ENCODE measurements at regions not wholly inside any gene's neighbourhood (a gene's known extent, or its start where the extent isn't known, plus 50 kb on each side); places are given as distances from the start of the nearest gene placed in this dataset.

DNA sequence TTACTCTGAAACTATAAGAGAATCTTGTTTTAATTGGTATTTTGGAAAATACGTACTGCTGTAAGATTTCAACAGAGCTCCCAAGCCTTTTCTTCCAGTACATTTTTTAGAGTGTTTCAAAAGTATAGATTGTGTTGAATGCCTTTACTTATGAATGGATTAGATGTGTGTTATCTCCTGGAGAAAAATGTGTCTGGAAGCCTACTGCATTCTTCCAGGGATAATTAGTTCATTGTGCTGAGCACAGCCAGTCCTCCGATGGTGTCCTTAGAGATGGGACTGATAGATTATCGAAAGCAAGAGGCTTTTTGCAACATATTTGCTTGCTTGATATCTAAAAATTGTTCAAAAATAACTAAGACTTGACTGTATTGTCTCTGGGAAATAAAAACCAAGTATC, 114.2 kb downstream of the PLEKHG1 start:
- ChIA-PET POLR2A (interaction anchor here (0.6 kb wide), 1 partner anchor 11 kb away, joined by 3 read pairs; no protein-coding TSS in a partner anchor), CTCF (no interaction called here)
- no peaks in the 10 kb centered on the region for H3K36me3 Mint-ChIP-seq
- no peak overlapping the region for H3K4me3 Mint-ChIP-seq
- no peak for TF ChIP-seq ZNF138 (CRISPR knock-in tag; conservative IDR thresholded peaks at IDR 0.05)
- TF ChIP-seq ETV6 (CRISPR knock-in tag; IDR thresholded peaks at IDR 0.05) = no peak
- no peak for TF ChIP-seq JAZF1 (CRISPR knock-in tag; IDR thresholded peaks at IDR 0.05)
- TF ChIP-seq, protein P1, sequence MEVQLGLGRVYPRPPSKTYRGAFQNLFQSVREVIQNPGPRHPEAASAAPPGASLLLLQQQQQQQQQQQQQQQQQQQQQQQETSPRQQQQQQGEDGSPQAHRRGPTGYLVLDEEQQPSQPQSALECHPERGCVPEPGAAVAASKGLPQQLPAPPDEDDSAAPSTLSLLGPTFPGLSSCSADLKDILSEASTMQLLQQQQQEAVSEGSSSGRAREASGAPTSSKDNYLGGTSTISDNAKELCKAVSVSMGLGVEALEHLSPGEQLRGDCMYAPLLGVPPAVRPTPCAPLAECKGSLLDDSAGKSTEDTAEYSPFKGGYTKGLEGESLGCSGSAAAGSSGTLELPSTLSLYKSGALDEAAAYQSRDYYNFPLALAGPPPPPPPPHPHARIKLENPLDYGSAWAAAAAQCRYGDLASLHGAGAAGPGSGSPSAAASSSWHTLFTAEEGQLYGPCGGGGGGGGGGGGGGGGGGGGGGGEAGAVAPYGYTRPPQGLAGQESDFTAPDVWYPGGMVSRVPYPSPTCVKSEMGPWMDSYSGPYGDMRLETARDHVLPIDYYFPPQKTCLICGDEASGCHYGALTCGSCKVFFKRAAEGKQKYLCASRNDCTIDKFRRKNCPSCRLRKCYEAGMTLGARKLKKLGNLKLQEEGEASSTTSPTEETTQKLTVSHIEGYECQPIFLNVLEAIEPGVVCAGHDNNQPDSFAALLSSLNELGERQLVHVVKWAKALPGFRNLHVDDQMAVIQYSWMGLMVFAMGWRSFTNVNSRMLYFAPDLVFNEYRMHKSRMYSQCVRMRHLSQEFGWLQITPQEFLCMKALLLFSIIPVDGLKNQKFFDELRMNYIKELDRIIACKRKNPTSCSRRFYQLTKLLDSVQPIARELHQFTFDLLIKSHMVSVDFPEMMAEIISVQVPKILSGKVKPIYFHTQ (CRISPR knock-in tag; IDR thresholded peaks at IDR 0.05) = no peak
- no peak overlapping the region for H3K27ac Mint-ChIP-seq
- H3K27me3 Mint-ChIP-seq (ENCODE audit: low read depth) = no peaks in the 10 kb centered on the region
- ATAC-seq (no peak), DNase-seq (ENCODE audit: low spot score) (no peak)
- no peaks in the 10 kb centered on the region for H3K9me3 Mint-ChIP-seq
- H3K4me1 Mint-ChIP-seq = peaks cover 14% of the 10 kb centered on the region

- ChIA-PET POLR2A (no interaction called here), CTCF (no interaction called here)
- no peak for TF ChIP-seq ZNF396 (CRISPR knock-in tag; IDR thresholded peaks at IDR 0.05; ENCODE audit: borderline replicate concordance)
- no peak for TF ChIP-seq GTF2I (CRISPR knock-in tag; conservative IDR thresholded peaks at IDR 0.05)
- TF ChIP-seq NFATC4 (CRISPR knock-in tag; IDR thresholded peaks at IDR 0.05) = no peak
- TF ChIP-seq, protein P2, sequence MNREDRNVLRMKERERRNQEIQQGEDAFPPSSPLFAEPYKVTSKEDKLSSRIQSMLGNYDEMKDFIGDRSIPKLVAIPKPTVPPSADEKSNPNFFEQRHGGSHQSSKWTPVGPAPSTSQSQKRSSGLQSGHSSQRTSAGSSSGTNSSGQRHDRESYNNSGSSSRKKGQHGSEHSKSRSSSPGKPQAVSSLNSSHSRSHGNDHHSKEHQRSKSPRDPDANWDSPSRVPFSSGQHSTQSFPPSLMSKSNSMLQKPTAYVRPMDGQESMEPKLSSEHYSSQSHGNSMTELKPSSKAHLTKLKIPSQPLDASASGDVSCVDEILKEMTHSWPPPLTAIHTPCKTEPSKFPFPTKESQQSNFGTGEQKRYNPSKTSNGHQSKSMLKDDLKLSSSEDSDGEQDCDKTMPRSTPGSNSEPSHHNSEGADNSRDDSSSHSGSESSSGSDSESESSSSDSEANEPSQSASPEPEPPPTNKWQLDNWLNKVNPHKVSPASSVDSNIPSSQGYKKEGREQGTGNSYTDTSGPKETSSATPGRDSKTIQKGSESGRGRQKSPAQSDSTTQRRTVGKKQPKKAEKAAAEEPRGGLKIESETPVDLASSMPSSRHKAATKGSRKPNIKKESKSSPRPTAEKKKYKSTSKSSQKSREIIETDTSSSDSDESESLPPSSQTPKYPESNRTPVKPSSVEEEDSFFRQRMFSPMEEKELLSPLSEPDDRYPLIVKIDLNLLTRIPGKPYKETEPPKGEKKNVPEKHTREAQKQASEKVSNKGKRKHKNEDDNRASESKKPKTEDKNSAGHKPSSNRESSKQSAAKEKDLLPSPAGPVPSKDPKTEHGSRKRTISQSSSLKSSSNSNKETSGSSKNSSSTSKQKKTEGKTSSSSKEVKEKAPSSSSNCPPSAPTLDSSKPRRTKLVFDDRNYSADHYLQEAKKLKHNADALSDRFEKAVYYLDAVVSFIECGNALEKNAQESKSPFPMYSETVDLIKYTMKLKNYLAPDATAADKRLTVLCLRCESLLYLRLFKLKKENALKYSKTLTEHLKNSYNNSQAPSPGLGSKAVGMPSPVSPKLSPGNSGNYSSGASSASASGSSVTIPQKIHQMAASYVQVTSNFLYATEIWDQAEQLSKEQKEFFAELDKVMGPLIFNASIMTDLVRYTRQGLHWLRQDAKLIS (CRISPR knock-in tag; IDR thresholded peaks at IDR 0.05; ENCODE audit: borderline replicate concordance) = no peak
- TF ChIP-seq SOX15 (CRISPR knock-in tag; IDR thresholded peaks at IDR 0.05) = no peak
- no peak for TF ChIP-seq SMAD3 (CRISPR knock-in tag; IDR thresholded peaks at IDR 0.05; ENCODE audit: borderline replicate concordance)
- TF ChIP-seq, protein P3, sequence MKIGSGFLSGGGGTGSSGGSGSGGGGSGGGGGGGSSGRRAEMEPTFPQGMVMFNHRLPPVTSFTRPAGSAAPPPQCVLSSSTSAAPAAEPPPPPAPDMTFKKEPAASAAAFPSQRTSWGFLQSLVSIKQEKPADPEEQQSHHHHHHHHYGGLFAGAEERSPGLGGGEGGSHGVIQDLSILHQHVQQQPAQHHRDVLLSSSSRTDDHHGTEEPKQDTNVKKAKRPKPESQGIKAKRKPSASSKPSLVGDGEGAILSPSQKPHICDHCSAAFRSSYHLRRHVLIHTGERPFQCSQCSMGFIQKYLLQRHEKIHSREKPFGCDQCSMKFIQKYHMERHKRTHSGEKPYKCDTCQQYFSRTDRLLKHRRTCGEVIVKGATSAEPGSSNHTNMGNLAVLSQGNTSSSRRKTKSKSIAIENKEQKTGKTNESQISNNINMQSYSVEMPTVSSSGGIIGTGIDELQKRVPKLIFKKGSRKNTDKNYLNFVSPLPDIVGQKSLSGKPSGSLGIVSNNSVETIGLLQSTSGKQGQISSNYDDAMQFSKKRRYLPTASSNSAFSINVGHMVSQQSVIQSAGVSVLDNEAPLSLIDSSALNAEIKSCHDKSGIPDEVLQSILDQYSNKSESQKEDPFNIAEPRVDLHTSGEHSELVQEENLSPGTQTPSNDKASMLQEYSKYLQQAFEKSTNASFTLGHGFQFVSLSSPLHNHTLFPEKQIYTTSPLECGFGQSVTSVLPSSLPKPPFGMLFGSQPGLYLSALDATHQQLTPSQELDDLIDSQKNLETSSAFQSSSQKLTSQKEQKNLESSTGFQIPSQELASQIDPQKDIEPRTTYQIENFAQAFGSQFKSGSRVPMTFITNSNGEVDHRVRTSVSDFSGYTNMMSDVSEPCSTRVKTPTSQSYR (CRISPR knock-in tag; IDR thresholded peaks at IDR 0.05) = no peak
- TF ChIP-seq, protein P4, sequence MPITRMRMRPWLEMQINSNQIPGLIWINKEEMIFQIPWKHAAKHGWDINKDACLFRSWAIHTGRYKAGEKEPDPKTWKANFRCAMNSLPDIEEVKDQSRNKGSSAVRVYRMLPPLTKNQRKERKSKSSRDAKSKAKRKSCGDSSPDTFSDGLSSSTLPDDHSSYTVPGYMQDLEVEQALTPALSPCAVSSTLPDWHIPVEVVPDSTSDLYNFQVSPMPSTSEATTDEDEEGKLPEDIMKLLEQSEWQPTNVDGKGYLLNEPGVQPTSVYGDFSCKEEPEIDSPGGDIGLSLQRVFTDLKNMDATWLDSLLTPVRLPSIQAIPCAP (CRISPR knock-in tag; IDR thresholded peaks at IDR 0.05) = no peak
- no peak for TF ChIP-seq ZBTB21 (CRISPR knock-in tag; IDR thresholded peaks at IDR 0.05; ENCODE audit: borderline replicate concordance)
- TF ChIP-seq, protein P5, sequence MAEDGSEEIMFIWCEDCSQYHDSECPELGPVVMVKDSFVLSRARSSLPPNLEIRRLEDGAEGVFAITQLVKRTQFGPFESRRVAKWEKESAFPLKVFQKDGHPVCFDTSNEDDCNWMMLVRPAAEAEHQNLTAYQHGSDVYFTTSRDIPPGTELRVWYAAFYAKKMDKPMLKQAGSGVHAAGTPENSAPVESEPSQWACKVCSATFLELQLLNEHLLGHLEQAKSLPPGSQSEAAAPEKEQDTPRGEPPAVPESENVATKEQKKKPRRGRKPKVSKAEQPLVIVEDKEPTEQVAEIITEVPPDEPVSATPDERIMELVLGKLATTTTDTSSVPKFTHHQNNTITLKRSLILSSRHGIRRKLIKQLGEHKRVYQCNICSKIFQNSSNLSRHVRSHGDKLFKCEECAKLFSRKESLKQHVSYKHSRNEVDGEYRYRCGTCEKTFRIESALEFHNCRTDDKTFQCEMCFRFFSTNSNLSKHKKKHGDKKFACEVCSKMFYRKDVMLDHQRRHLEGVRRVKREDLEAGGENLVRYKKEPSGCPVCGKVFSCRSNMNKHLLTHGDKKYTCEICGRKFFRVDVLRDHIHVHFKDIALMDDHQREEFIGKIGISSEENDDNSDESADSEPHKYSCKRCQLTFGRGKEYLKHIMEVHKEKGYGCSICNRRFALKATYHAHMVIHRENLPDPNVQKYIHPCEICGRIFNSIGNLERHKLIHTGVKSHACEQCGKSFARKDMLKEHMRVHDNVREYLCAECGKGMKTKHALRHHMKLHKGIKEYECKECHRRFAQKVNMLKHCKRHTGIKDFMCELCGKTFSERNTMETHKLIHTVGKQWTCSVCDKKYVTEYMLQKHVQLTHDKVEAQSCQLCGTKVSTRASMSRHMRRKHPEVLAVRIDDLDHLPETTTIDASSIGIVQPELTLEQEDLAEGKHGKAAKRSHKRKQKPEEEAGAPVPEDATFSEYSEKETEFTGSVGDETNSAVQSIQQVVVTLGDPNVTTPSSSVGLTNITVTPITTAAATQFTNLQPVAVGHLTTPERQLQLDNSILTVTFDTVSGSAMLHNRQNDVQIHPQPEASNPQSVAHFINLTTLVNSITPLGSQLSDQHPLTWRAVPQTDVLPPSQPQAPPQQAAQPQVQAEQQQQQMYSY (CRISPR knock-in tag; IDR thresholded peaks at IDR 0.05) = no peak
- TF ChIP-seq, protein P1 (CRISPR knock-in tag; IDR thresholded peaks at IDR 0.05) = no peak
- TF ChIP-seq ELF4 (CRISPR knock-in tag; IDR thresholded peaks at IDR 0.05; ENCODE audit: low read depth) = no peak
- TF ChIP-seq, protein P6, sequence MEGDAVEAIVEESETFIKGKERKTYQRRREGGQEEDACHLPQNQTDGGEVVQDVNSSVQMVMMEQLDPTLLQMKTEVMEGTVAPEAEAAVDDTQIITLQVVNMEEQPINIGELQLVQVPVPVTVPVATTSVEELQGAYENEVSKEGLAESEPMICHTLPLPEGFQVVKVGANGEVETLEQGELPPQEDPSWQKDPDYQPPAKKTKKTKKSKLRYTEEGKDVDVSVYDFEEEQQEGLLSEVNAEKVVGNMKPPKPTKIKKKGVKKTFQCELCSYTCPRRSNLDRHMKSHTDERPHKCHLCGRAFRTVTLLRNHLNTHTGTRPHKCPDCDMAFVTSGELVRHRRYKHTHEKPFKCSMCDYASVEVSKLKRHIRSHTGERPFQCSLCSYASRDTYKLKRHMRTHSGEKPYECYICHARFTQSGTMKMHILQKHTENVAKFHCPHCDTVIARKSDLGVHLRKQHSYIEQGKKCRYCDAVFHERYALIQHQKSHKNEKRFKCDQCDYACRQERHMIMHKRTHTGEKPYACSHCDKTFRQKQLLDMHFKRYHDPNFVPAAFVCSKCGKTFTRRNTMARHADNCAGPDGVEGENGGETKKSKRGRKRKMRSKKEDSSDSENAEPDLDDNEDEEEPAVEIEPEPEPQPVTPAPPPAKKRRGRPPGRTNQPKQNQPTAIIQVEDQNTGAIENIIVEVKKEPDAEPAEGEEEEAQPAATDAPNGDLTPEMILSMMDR (IDR thresholded peaks at IDR 0.05) = no peak
- H3K4me3 Mint-ChIP-seq = no peak overlapping the region
- ATAC-seq = no peak
- no peak overlapping the region for H3K27ac Mint-ChIP-seq
- peaks cover 18% of the 10 kb centered on the region for H3K4me1 Mint-ChIP-seq
- no peaks in the 10 kb centered on the region for H3K27me3 Mint-ChIP-seq (ENCODE audit: low read depth)
- no peaks in the 10 kb centered on the region for H3K9me3 Mint-ChIP-seq
- no peaks in the 10 kb centered on the region for H3K36me3 Mint-ChIP-seq
- DNase-seq (ENCODE audit: low spot score) = no peak
Measured at GRCh38 chr6:150715133-150715532, 115.4 kb downstream of the PLEKHG1 start.
